Lung (tissue), 11 donors: ENCODE measurements at regions not wholly inside any gene's neighbourhood (a gene's known extent, or its start where the extent isn't known, plus 50 kb on each side); places are given as distances from the start of the nearest gene placed in this dataset.

Source experiments
- ATAC-seq: fragments of 200-7000 bp; cut with Tn5 transposase; one replicate; pipeline ENCODE4 v1.9.1; 2020; ENCODE audit warnings: moderate number of reproducible peaks; ENCODE audit not compliant: insufficient read depth, low FRiP score
- DNase-seq, 3 donors: peaks; one replicate each; pipeline ENCODE4 v3.0.0-alpha.2; 2013 to 2017
- H3K27ac ChIP-seq, 2 donors: one replicate each; pipeline ENCODE4 v1.5.1; 2013; ENCODE audit warnings: mild to moderate bottlenecking in 2 of 2, moderate library complexity in 2 of 2, control low read depth in 1 of 2, inconsistent platforms in 1 of 2, low read depth in 1 of 2, low read length in 1 of 2
- H3K27me3 ChIP-seq, 3 donors: one replicate each; pipeline ENCODE4 v1.5.1; 2013; ENCODE audit warnings: low read length in 2 of 3; ENCODE audit not compliant: control insufficient read depth in 3 of 3, insufficient read depth in 3 of 3
- H3K36me3 ChIP-seq, 4 donors: one replicate each; pipeline ENCODE4 v1.5.1; 2013; ENCODE audit warnings: low read length in 4 of 4, mild to moderate bottlenecking in 1 of 4, moderate library complexity in 1 of 4; ENCODE audit not compliant: control insufficient read depth in 4 of 4, insufficient read depth in 4 of 4
- H3K4me1 ChIP-seq, 5 donors: one replicate each; pipeline ENCODE4 v1.5.1; 2013; ENCODE audit warnings: low read length in 5 of 5, mild to moderate bottlenecking in 2 of 5, moderate library complexity in 1 of 5; ENCODE audit not compliant: control insufficient read depth in 5 of 5, insufficient read depth in 5 of 5
- H3K4me3 ChIP-seq: one replicate; pipeline ENCODE4 v1.5.1; 2013; ENCODE audit warnings: mild to moderate bottlenecking, control low read depth, moderate library complexity
- H3K9ac ChIP-seq, 2 donors: one replicate each; pipeline ENCODE4 v1.5.1; 2013; ENCODE audit warnings: low read length in 2 of 2, control low read depth in 1 of 2; ENCODE audit not compliant: insufficient read depth in 1 of 2
- H3K9me3 ChIP-seq, 4 donors: one replicate each; pipeline ENCODE4 v1.5.1; 2013; ENCODE audit warnings: low read length in 3 of 4, mild to moderate bottlenecking in 1 of 4, moderate library complexity in 1 of 4; ENCODE audit not compliant: control insufficient read depth in 4 of 4, insufficient read depth in 3 of 4
- WGBS, 2 donors: extraction: QIAGEN DNeasy Blood & Tissue Kit; methylation state at CpG; one replicate each; pipeline ENCODE4 v1.1.7; 2013; 5-methylcytosine and 5-hydroxymethylcytosine counted together
- TF ChIP-seq, protein P1 (sequence below): IDR thresholded peaks from 2 replicates; pipeline ENCODE4 v1.5.1; 2012; ENCODE audit warnings: mild to moderate bottlenecking; ENCODE audit errors: control extremely low read depth, extremely low read depth
- donor health status: control.
- donor health status: control.
- donor health status: Bipolar disorder and iron deficiency.
- donor health status: healthy.
- donor health status: DM: yes; HTN: yes; CAD: no.

DNA sequence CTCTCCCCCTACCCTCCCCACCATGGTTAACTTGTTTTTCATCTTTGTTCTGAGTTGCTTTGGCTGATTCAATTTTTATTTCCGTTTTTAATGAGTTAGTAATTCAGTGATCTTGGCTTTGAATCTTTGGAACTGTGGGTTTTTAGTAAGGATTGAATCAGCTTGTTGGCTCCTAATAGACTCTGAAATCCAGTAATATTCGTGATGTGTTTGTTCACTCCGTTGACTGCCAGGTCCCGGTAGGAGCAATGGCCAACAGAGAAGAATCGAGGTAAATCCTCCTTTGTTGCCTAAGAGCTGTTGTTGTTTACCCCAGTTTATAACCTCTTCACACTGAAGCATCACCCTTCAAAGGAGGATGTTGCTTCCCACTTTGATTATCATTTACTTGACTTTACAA, 92.7 kb downstream of the PCSK1 start:
- Histone ChIP-seq H3K27ac (no peak overlapping the region), H3K36me3 (no peaks in the 10 kb centered on the region), H3K27me3 (peaks cover 0 to 2% (median 0%) of the 10 kb centered on the region in 3 donors), H3K9me3 (no peaks in the 10 kb centered on the region), H3K9ac (no peak overlapping the region), H3K4me3 (no peak overlapping the region), H3K4me1 (peaks cover 0 to 16% (median 2%) of the 10 kb centered on the region in 5 donors)
- DNase-seq (no peak), ATAC-seq (no peak)
- TF ChIP-seq, protein P1, sequence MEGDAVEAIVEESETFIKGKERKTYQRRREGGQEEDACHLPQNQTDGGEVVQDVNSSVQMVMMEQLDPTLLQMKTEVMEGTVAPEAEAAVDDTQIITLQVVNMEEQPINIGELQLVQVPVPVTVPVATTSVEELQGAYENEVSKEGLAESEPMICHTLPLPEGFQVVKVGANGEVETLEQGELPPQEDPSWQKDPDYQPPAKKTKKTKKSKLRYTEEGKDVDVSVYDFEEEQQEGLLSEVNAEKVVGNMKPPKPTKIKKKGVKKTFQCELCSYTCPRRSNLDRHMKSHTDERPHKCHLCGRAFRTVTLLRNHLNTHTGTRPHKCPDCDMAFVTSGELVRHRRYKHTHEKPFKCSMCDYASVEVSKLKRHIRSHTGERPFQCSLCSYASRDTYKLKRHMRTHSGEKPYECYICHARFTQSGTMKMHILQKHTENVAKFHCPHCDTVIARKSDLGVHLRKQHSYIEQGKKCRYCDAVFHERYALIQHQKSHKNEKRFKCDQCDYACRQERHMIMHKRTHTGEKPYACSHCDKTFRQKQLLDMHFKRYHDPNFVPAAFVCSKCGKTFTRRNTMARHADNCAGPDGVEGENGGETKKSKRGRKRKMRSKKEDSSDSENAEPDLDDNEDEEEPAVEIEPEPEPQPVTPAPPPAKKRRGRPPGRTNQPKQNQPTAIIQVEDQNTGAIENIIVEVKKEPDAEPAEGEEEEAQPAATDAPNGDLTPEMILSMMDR, result no peak
- 68 to 90% methylated on average over 5 of the region's 5 CpGs for WGBS, 2 donors

DNA sequence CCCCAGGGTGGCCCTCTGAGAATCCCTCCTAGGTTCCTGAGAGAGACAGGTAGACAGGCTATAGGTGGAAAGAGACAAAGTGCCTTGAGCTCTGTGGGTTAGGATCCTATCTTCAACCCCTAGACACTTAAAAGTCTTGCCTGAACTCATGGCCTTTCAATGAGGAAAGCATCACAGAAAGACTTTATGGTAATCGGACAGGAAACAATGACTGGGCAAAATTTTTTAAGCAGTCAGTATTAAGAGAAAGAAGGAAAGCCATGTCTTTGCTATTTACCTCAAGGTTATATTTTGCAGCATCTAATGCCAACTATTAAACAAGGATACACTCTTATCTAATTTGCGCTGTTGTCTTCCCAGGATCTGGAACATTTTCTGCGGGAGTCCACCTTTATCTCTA, 93.2 kb downstream of the PCSK1 start:
- H3K9ac ChIP-seq, result no peak overlapping the region
- ATAC-seq, result no peak
- peaks cover 0 to 2% (median 0%) of the 10 kb centered on the region in 3 donors for H3K27me3 ChIP-seq
- WGBS, 2 donors, result 76 to 77% methylated on average over 3 of the region's 3 CpGs
- H3K4me3 ChIP-seq, result no peak overlapping the region
- TF ChIP-seq, protein P1, result no peak
- H3K36me3 ChIP-seq, result no peaks in the 10 kb centered on the region
- DNase-seq, result no peak
- H3K9me3 ChIP-seq, result no peaks in the 10 kb centered on the region
- H3K4me1 ChIP-seq, result peaks cover 0 to 16% (median 2%) of the 10 kb centered on the region in 5 donors
- peak overlapping the region in 1 of 2 donors; percentile 56 for H3K27ac ChIP-seq

DNA sequence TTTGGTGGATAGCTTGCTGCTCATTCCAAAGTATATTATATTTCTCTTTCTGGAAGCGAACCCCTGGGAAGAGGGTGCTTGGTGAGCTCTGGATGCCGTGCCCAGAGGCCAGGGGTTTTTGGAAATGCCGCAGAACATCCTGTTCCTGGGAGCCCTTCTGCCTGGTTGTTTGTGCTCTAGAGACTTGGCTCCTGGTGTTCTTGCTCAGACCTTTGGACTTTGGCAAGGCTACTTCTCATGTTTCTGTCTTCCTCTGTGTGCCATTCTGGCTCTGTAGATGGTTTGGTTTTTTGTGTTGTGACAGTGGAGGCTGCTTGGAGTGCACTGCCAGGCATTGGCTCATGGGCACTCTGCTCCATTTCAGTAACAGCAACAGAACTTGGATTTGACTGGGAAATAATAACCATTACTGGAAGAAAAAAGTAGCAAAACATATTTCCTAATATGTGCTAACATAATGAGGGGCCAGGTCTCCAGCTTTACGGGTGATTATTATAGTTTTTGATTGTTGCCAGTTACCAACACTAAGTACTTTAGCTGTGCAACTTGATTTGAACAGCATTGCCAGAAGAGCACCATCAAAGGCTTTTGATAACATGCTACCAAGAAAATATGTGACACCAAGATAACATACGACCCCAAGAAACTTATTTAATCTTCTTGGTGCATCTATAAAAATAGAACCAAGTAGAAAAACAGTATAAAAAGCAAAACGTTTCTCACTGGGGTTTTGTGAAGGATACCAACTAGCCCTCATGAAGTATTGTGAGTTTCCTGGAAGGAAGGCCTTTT, 94.2 kb downstream of the PCSK1 start:
- ATAC-seq (no peak), DNase-seq (no peak)
- TF ChIP-seq, protein P1, result no peak
- no peak overlapping the region for H3K9ac ChIP-seq
- peaks cover 0 to 16% (median 2%) of the 10 kb centered on the region in 5 donors for H3K4me1 ChIP-seq
- H3K27me3 ChIP-seq, result peaks cover 0 to 2% (median 0%) of the 10 kb centered on the region in 3 donors
- no peaks in the 10 kb centered on the region for H3K9me3 ChIP-seq
- no peaks in the 10 kb centered on the region for H3K36me3 ChIP-seq
- no peak overlapping the region for H3K4me3 ChIP-seq
- 62 to 71% methylated on average over 6 of the region's 6 CpGs for WGBS, 2 donors
- H3K27ac ChIP-seq, result peak overlapping the region; percentile 18 to 46
